HG03025 (cell line): ENCODE measurements at regions not wholly inside any gene's neighbourhood (a gene's known extent, or its start where the extent isn't known, plus 50 kb on each side); places are given as distances from the start of the nearest gene placed in this dataset.

Experiments used
- ATAC-seq: cut with Tn5 transposase; IDR thresholded peaks from one replicate; pipeline ENCODE4 v1.9.1; 2021; ENCODE audit warnings: mild to moderate bottlenecking, moderate library complexity; ENCODE audit not compliant: unreplicated experiment, low FRiP score

DNA sequence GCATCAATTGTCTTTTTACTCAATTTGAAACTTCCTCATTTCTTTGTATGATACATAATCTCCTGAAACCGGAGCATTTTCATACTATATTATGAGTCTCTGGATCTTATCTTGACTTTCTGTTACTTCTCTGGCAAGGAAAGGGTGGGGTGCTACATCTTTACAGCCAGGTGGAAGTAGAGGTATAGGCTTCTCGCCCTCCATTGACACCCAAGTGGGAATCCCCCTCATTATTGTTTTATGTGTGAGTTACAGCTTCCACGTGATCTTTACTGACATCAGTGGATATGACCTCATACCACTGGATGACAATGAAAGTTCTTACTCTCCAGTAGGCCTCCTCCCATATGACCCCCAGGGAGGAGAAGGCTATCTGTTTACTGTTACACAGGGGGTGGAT, 262.1 kb upstream of the DACH1 start:
- ATAC-seq: no peak

DNA sequence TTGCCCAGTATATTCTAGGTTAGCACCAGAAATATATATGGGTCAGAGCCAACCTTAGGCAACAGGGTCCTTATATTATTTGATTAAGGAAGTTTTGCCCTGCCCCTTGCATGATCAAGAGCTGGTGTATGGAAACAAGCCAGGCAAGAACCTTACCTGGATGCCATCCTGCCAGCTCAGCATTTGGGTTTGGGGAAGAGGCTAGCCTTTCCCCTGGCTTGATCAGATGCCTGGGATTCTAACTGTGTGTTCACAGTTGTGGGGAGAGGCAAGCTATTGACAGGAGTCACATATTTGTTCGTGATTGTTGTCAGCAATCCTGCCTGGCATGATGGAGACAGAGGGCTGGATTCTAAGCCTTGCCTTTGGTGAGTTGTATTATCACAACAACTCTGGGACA, 260.0 kb upstream of the DACH1 start:
- no peak for ATAC-seq

DNA sequence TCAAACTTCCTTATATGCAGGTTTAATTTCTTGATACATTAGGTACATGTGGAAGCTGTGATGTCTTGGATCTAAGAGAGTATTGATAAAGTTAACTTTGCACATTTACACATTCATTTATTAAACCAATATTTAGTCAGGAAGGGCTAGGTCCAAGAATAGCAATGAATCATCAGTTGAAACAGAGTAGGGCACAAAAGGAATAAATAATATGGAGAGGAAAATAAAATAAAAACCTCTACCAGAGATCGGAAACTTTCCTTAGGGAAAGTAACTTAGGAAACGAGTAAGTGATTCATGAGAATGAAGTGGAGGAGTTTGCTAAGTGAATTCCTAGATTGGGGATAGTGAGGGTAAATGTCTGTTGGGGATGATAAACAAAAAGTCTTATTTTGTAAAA, 259.4 kb upstream of the DACH1 start:
- ATAC-seq: no peak

DNA sequence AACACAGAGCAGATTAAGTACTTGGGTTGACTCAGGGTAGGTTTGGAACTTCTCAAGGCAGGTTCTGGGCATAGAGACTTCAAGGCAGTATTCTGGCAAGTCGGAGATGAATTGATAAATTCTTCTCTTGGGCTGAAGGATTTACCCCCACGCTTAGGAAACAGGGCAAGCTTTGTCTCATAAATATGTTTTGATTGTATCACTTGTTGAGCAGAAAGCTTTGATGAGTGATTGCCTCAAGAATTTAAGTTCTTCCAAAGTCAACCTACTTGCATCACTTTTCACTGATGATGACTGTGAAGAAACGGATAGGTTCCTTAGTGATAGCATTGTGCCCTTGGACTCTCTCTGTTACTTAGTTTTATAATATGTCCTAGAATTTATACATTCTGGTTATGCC, 258.6 kb upstream of the DACH1 start:
- ATAC-seq: no peak

DNA sequence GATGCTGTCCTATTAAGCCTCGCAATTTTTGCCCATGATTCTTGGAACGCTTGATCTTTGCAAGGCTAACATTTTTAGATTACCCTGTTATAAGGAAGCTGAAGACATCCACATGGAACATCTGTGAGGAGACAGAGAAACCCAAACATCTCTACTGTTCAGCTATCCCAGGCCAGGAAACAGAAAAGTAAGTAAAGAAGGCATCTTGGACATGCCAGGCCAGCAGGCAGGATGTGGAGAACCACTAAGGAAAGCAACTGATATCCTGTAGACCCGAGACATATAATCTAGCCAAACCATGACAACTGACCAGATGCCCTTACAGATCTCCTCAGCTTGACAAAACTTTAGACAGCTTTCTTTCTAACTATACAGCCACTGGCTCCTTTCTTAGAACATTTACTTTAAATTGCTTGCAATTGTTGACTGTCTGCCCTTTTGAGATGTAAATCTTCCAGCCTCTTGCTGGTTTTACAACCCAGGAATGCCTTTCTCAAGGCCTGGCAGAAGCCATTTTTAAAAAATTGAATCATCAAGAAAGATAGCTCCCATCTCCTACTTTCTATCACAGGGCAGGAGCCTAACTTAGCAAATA, 255.8 kb upstream of the DACH1 start:
- no peak for ATAC-seq

DNA sequence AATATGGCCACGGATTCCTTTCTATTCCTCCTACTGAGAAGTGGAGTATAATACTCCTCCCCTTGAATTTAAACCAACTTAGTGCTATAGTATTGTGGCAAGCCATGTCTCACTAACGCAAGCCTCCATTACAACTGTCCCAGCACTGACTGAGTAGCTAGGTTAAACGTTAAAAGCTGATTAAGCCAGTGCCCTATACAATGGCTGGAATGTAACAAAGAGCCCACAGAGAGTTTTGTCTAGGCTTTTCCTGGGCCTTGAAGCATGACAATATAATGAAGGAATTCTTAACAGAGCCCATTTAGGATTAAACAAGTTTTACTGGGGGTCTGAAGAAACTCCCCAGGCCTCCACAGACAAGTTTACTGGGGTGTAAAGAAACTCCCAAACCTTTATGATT, 254.5 kb upstream of the DACH1 start:
- ATAC-seq: no peak

DNA sequence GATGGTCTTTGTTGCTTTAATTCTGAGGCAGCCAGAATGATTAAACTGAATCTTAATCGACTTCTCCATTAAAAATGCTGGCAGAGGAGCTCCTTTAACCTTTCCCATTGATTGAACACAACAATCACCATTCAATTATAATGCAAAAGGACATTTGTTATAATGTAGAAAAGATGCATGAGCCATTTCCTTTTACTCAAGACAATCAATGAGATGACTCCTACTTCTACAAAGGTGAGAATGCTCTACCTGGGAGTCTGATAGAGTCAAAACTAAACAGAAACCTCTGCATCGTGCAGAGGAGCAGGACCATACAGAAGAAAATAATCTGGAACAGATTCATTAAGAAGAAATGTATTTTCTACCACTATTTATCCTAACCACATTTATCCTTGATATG, 253.6 kb upstream of the DACH1 start:
- ATAC-seq: no peak

DNA sequence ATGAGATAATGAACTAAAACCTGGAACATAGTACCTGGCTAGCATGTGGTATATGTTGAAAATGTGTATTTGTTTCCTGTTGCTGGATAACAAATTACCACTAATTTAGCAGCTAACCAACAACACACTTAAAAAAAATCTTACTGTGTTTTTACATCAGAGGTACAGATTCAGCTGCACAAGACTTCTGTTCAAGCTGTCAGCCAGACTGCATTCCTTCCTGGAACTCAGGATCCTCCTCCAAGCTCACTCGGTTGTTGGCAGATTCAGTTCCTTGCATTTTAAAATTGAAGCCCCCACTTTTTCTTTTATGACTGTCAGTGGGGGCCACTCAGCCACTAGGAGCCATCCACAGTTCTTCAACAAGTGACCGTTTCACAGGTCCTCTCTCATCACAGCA, 246.9 kb upstream of the DACH1 start:
- ATAC-seq: no peak

DNA sequence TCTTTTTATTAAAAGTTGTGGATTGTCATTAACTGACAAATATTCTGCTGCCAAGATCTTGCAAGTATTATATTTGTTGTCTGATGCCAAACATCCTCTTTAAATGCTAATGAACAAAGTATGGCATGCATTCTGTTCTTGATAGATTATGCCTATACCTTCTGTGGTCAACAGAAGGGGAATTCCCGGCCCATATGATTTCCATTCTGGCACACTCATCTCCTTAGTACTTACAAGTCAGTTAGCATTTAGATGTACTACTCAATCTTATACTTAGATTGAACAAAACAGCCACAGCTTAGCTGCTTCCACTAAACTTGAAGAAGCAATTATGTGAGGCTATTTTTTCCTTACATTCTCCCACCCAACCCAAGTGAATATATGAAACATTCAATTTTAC, 246.1 kb upstream of the DACH1 start:
- no peak for ATAC-seq

DNA sequence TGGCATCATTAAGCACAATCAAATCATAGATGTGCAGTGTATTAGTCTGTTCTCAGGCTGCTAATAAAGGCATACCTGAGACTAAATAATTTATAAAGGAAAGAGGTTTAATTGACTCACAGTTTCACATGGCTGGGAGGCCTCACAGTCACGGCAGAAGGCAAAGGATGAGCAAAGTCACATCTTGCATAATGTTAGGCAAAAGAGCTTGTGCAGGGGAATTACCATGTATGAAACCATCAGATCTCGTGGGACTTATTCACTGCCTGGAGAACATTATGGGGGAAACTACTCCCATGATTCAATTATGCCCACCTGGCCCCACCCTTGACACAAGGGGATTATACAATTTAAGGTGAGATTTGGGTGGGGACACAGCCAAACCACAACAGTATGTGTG, 245.2 kb upstream of the DACH1 start:
- ATAC-seq: no peak

DNA sequence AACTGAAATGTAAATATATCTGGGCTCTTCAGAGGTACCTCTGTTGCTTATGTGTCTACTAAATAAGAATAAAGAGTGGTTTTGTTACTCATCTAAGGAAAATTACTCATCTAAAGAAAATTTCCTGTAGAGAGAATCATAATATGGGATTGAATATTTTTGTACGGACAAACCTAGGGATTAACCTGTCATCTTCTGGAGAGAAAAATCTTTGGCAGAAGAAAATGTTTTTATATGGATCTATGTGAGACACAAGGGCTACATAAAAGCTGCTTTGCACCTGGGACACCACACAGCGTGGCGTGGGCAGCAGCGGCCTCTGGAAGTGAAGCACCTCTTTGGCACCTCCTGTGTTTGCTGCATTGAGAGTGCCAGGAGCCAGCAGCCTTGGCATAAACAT, 242.9 kb upstream of the DACH1 start:
- ATAC-seq: no peak

DNA sequence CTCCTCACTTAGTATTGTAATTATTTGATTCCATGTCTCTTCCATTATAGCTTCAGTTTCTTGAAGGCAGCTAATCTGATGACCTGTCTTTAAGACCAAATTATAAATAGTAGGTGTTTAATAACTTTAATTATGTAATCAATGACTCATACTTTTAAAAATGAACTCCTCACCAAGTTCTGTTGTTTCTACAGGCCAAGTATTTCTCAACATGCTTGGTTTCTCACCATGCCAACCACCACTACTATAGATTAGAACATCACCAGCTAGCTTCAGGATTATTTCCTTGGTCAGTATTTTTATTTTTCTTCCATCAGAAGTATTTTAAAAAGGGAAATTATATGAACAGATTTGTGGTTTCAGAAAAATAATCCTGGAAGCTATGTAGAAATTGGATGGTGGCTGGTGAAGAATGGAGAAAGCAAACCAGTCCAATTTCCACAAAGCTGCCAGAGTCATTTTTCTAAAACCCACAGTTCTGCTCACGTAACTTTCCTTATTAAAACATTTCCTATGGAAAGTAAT, 237.7 kb upstream of the DACH1 start:
- ATAC-seq: no peak

DNA sequence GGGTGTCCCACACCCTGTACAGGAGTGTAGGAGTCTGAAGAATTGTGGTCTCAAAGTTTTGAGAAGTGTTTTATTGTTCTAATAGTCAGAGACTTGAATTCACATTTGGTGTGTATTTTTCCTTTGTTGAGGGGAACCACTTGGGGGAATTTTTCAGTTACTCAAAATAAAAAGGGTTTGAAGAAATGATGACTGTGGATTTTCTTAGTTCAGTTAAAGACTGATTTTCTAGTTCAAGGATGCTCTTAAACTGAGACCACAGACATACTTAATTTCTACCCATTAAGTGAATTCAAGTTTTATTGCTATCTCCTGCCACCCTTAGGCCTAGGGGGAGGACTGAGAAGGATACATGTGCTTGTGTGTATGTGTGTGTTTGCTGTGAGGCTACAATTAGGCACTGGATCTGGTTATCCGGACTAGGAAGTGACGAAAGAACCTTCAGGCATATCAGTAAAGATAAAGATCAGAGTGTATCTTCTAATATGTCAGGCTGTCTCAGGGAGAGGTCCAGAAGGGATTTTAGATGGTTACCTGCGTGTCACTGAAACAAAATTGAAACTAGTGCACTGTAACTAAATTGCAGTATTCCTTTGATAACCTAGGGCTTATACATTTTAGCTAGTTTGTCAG, 234.9 kb upstream of the DACH1 start:
- ATAC-seq: no peak

DNA sequence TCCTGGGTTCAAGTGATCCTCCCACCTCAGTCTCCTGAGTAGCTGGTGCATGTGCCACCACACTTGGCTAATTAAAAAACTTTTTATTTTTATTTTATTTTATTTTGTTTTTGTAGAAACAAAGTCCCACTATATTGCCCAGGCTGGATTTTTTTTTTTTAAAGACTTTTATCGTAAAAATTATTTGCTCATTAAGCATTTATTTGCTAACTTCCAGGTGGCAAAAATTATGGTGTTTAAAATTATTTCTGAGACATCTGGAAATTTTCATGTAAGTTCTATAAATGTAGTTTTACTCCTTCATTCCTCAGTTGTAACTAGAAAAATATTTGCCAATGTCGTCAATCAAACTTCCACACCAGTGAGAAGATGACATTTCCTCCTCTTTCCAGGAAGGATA, 233.3 kb upstream of the DACH1 start:
- ATAC-seq: no peak

DNA sequence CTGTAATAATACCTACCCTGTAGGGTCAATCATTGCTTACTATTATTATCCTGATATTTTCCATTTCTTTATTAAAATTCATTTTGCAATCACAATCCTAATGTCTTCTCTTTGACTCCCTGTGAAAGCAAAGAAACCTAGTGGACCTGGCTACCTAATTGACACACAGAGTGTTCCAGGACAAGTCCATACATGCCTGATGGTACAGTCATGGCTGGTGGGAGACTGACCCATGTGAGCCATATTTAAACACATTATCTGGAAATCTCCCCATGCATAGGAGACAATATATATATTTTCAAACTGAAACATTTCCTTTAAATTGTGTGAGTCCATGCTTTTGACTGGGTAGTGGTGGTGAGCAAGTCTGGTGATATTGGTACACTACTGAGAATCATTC, 230.6 kb upstream of the DACH1 start:
- no peak for ATAC-seq

DNA sequence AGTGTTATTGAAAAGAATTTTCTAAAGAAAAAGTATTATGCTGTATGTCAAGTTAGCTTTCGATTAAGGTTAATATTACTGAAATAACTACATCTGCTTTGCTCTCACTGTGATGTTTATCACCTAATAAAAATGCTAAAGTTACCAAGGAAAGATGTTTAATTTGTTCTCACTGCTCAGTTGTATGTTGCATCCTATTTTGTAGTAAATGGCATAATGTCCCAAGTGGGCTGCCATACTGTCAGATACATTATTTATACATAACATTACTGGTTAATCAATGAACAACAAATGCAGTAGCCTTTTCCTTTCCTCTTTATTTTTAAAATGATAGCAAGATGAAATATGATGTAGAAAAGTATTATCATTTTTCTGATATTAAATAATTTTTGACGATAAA, 226.3 kb upstream of the DACH1 start:
- no peak for ATAC-seq

DNA sequence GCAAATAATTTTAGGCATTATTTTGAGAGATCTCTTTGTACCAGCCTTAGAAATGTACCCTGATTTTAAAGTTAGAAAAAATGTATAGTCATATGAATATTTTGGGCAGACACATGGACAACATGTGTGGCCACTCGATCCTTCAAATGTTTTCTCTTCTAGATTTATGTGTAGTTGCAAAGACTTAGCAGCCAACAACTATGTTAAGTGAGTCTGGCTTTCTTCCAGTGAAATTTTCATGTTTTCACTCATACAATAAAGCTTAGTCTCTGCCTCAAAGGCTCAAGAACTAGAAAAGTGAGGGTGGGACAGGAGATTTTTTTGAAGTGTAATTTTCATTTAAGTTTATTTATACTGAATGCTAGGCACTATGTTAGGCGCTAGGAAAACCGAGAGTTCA, 207.7 kb upstream of the DACH1 start:
- ATAC-seq: no peak

DNA sequence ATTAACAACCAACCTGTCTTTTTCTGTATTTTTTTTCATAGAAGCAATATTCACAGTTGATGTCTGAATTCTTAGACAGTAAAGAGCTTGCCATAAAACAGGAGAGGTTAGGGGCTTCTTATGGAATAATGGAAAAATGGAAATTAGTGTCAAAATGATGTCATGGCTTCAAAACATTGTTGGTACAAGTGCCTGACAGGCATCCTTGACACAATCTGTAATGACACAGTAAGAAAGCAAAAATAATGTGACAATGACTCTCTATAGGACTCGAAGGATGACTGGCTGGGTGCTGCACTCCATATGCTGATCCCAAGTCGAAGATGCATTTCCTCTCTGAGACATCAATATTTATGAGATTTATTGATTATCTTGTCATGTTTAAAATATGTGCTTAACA, 205.3 kb upstream of the DACH1 start:
- ATAC-seq: no peak

DNA sequence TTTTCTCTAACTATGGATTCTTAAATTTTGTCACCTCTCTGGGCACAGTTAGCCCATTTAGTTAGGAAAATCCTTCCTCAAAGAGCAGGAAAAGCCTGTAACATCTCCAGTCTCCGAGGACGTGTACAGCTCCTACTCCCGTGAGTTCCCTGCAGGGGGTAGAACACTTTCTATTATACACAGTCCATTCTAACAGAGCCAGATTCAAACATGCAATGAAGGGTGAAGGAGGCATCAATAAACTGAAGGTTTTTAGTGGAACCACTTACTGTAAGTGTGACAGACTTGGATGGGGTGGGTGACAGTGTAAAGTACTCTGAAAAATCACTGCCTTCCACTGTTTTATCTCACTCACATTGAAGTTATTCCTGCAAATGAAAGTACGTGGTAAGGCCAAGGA, 204.7 kb upstream of the DACH1 start:
- no peak for ATAC-seq

DNA sequence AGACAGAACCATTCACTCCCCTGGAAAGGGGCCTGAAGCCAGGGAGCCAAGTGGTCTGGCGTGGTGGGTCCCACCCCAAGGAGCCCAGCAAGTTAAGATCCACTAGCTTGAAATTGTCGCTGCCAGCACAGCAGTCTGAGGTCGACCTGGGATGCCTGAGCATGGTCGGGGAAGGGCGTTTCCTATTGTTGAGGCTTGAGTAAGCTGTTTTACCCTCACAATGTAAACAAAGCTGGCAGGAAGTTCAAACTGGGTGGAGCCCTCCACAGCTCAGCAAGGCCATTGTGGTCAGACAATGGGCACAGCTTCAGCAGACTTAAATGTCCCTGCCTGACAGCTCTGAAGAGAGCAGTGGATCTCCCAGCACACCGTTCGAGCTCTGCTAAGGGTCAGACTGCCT, 195.6 kb upstream of the DACH1 start:
- ATAC-seq: no peak

DNA sequence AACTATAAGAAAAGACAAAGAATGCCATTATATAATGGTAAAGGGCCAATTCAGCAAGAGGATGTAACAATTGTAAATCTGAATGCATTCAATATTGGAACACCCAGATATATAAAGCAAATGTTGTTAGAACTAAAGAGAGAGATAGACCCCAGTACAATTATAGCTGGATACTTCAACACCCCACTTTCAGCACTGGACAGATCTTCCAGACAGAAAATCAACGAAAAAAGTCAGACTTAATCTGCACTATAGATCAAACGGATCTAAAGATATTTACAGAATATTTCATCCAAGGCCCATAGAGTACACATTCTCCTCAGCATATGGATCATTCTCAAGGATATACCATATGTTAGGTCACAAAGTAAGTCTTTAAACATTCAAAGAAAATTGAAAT, 194.6 kb upstream of the DACH1 start:
- ATAC-seq: no peak

DNA sequence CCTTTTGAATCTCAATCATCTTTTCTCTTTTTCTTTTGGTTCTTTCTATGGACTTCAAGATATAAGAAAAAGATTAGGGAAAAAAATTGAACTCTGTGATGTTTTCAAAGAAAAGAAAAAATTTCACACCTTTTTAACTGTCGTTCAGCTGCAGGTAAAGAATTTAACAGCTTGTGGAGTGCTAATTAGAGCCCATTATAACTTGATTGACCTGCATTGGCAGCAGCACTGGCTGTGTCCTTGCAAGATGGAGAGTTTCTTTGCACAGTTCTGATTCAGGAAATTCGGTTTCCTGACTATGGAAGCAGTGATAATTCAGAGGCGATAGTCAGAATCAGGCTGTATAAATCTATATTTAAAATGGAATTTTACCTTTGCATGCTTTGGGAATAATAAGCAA, 183.2 kb upstream of the DACH1 start:
- no peak for ATAC-seq

DNA sequence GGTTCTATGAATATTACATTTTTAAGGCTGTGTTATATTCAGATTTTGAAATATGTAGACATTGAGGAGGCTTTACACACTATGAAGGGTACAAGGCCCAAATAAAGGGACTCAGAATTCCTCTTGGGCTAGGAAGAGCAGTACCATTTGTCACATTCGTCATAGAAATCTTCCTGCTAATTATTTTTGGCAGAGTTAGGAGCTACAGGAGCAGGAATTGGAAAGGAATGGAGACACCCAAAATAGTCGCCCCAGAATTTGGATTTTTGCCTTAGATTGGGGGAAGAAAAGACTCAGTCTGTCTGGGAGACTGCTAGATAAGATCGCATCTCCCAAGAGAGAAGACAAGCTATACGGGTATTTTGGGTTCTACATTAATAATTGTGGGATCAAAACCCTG, 176.4 kb upstream of the DACH1 start:
- ATAC-seq: no peak
